K562 (cell line): ENCODE measurements at regions not wholly inside any gene's neighbourhood (a gene's known extent, or its start where the extent isn't known, plus 50 kb on each side); places are given as distances from the start of the nearest gene placed in this dataset.

Experiments used
- ATAC-seq: fragments of 200-7000 bp; cut with Tn5 transposase; 3 replicates; pipeline ENCODE4 v1.9.1; 2020; ENCODE audit warnings: moderate library complexity
- BruUV-seq: library from RNA; stranded (reverse); fragments of 400-500 nt; replicated peaks from 2 replicates; lab custom pipeline; 2021; lab: Mats Ljungman, UMichigan
- CTCF ChIA-PET: fragments of 300-600 bp; formaldehyde crosslinking; extraction: SDS; loops from one replicate; lab custom pipeline; 2021; ENCODE audit warnings: low intra/inter-chr PET ratio; lab: Yijun Ruan, JAX
- POLR2A ChIA-PET: fragments of 300-600, 350-650 bp; sonication (Branson Sonifier 250); formaldehyde crosslinking; extraction: SDS; loops from one replicate; lab custom pipeline; 2021; ENCODE audit warnings: antibody characterized with exemption, inconsistent platforms; lab: Yijun Ruan, JAX
- DNase-seq, 4 experiments: peaks; one replicate each; pipeline versions ENCODE4 v3.0.0 to v3.0.0-alpha.2; 2011 to 2018; ENCODE audit warnings: low spot score in 3 of 4, mixed read lengths in 3 of 4; ENCODE audit errors: extremely low read depth in 1 of 4
- FAIRE-seq: peaks from 2 replicates; lab custom pipeline; 2011; peaks lifted over from hg19 to GRCh38; lab: Jason Lieb, UNC
- H2AFZ ChIP-seq: 2 replicates; pipeline ENCODE4 v1.6.0; 2011; ENCODE audit warnings: low read depth, low read length, control low read depth, inconsistent platforms
- H3K27ac ChIP-seq: fragments of 200-600 bp; 3 replicates; pipeline ENCODE4 v1.8.0; 2011; ENCODE audit warnings: low read depth, mild to moderate bottlenecking, control low read depth, inconsistent platforms, low read length, moderate library complexity, mixed read lengths; ENCODE audit errors: extremely low read depth
- H3K27me3 ChIP-seq, 2 experiments: fragments of 300-600 bp in 1 of 2; 2 replicates in 1 of 2; 3 replicates in 1 of 2; pipeline versions ENCODE4 v1.6.0 to v1.8.0; 2011; ENCODE audit warnings: inconsistent platforms in 2 of 2, low read length in 2 of 2, mild to moderate bottlenecking in 1 of 2, mixed read lengths in 1 of 2, moderate library complexity in 1 of 2; ENCODE audit not compliant: control insufficient read depth in 2 of 2, insufficient read depth in 2 of 2
- H3K36me3 ChIP-seq: fragments of 300-600 bp; 3 replicates; pipeline ENCODE4 v1.8.0; 2011; ENCODE audit warnings: mild to moderate bottlenecking, low read length, inconsistent platforms; ENCODE audit not compliant: control insufficient read depth, insufficient read depth
- H3K4me1 ChIP-seq, 2 experiments: fragments of 200-600 bp in 1 of 2; replicated peaks in 1 of 2; 2 replicates in 1 of 2; 3 replicates in 1 of 2; pipeline versions ENCODE4 v1.5.1 to v1.8.0; 2011; ENCODE audit warnings: inconsistent platforms in 2 of 2, low read length in 2 of 2, mild to moderate bottlenecking in 1 of 2, mixed read lengths in 1 of 2, moderate library complexity in 1 of 2; ENCODE audit not compliant: control insufficient read depth in 2 of 2, insufficient read depth in 2 of 2
- H3K4me2 ChIP-seq: 2 replicates; pipeline ENCODE4 v1.6.1; 2011; ENCODE audit warnings: low read length, control low read depth, inconsistent platforms, mixed read lengths; ENCODE audit not compliant: insufficient read depth
- H3K4me3 ChIP-seq: fragments of 200-600 bp; sonication (generic), shearing (Covaris generic); 2 replicates; pipeline ENCODE4 v1.5.1; 2016; ENCODE audit warnings: control low read depth, inconsistent platforms
- H3K79me2 ChIP-seq: fragments of 200-600 bp; 3 replicates; pipeline ENCODE4 v1.8.0; 2011; ENCODE audit warnings: low read length, inconsistent platforms; ENCODE audit not compliant: control insufficient read depth, insufficient read depth
- H3K9ac ChIP-seq, 2 experiments: 2 replicates each; pipeline versions ENCODE4 v1.6.0 to v1.6.1; 2011; ENCODE audit warnings: low read depth in 2 of 2, low read length in 2 of 2, control low read depth in 1 of 2, inconsistent platforms in 1 of 2, mild to moderate bottlenecking in 1 of 2, mixed read lengths in 1 of 2; ENCODE audit not compliant: insufficient read depth in 1 of 2
- H3K9me1 ChIP-seq: one replicate; pipeline ENCODE4 v1.6.0; 2011; ENCODE audit warnings: inconsistent platforms, mild to moderate bottlenecking, low read length, moderate library complexity; ENCODE audit not compliant: control insufficient read depth, insufficient read depth
- H3K9me3 ChIP-seq: replicated peaks from 2 replicates; pipeline ENCODE4 v1.5.1; 2011; ENCODE audit warnings: low read depth, low read length, inconsistent platforms; ENCODE audit not compliant: control insufficient read depth, insufficient read depth
- H4K20me1 ChIP-seq: replicated peaks from 2 replicates; pipeline ENCODE4 v1.6.1; 2011; ENCODE audit warnings: low read length, inconsistent platforms, mixed read lengths; ENCODE audit not compliant: control insufficient read depth, insufficient read depth
- BRD4 ChIP-seq: fragments of 200-600 bp; sonication (generic); IDR thresholded peaks from 2 replicates; pipeline ENCODE4 v1.6.1; 2017; ENCODE audit warnings: inconsistent platforms
- CEBPZ ChIP-seq: fragments of 150-350 bp; IDR thresholded peaks from 2 replicates; pipeline ENCODE4 v1.6.1; 2014; ENCODE audit warnings: low read depth, mild to moderate bottlenecking, low read length, borderline replicate concordance
- PKNOX1 ChIP-seq: fragments of 450-650 bp; IDR thresholded peaks from 2 replicates; pipeline ENCODE4 v1.6.1; 2016
- RAD51 ChIP-seq: fragments of 450-650 bp; IDR thresholded peaks from 2 replicates; pipeline ENCODE4 v1.7.1; 2016; ENCODE audit warnings: low read depth, mild to moderate bottlenecking, borderline replicate concordance
- VEZF1 ChIP-seq: fragments of 200-800 bp; sonication (Bioruptor generic); IDR thresholded peaks from 2 replicates; pipeline ENCODE4 v1.6.1; 2017; ENCODE audit warnings: missing genetic modification characterization, missing compliant biosample characterization
- ZNF12 ChIP-seq: sonication (generic); formaldehyde crosslinking; IDR thresholded peaks from 2 replicates; pipeline ENCODE4 v1.4.0; 2020; ENCODE audit warnings: mild to moderate bottlenecking, missing genetic modification reagents
- ZNF239 ChIP-seq: fragments of 250-450 bp; sonication (Bioruptor Pico); IDR thresholded peaks from 2 replicates; pipeline ENCODE4 v1.4.0; 2020; ENCODE audit warnings: mild to moderate bottlenecking
- whole genome bisulfite sequencing: fragments of 100-300 bp; shearing (Covaris generic); methylation state at CpG from one replicate; pipeline ENCODE4 v1.1.6; 2016; ENCODE audit warnings: low coverage, mixed read lengths; ENCODE audit not compliant: insufficient coverage; ENCODE audit errors: missing lambda C conversion rate; 5-methylcytosine and 5-hydroxymethylcytosine counted together
- in situ Hi-C: fragments of 300-500 bp; cut with MboI; formaldehyde crosslinking; loops from 4 replicates; pipeline ENCODE4 v1.15.0; 2018; ENCODE audit warnings: inconsistent platforms, mixed read lengths
- intact Hi-C: fragments of 100-400 bp; cut with micrococcal nuclease; formaldehyde crosslinking; loops from 2 replicates; pipeline ENCODE4 v1.14.2; 2022

GRCh38 chr20:4632876-4633275 is 53.4 kb upstream of the PRNP start:
- Histone ChIP-seq H3K9me3 (no peaks in the 10 kb centered on the region), H3K4me3 (no peak overlapping the region), H3K9me1 (no peaks in the 10 kb centered on the region), H3K36me3 (no peaks in the 10 kb centered on the region), H3K9ac (no peak overlapping the region), H3K27ac (no peak overlapping the region), H2AFZ (no peak overlapping the region), H3K4me2 (no peak overlapping the region), H3K27me3 (peaks cover 2 to 16% of the 10 kb centered on the region in 2 experiments; a peak in 1 of 5 replicates), H3K79me2 (no peaks in the 10 kb centered on the region), H3K4me1 (no peaks in the 10 kb centered on the region), H4K20me1 (no peaks in the 10 kb centered on the region)
- TF ChIP-seq VEZF1 (CRISPR knock-in tag) (no peak), ZNF239 (CRISPR knock-in tag) (no peak), CEBPZ (no peak), RAD51 (no peak), BRD4 (no peak), ZNF12 (CRISPR knock-in tag) (no peak), PKNOX1 (no peak)
- 0% methylated on average over 4 of the region's 4 CpGs for WGBS
- in situ Hi-C loops: no loop called here
- ChIA-PET CTCF (no interaction called here), POLR2A (interaction anchor here (0.5 kb wide), 1 partner anchor 1669 kb away, joined by 3 read pairs; no protein-coding TSS in a partner anchor)
- intact Hi-C loops: no loop called here
- FAIRE-seq (no peak), ATAC-seq (no peak), DNase-seq (no peak)
- BruUV-seq: no TSS peak
